ENCODE measurements at regions not wholly inside any gene's neighbourhood (a gene's known extent, or its start where the extent isn't known, plus 50 kb on each side); places are given as distances from the start of the nearest gene placed in this dataset.

DNA sequence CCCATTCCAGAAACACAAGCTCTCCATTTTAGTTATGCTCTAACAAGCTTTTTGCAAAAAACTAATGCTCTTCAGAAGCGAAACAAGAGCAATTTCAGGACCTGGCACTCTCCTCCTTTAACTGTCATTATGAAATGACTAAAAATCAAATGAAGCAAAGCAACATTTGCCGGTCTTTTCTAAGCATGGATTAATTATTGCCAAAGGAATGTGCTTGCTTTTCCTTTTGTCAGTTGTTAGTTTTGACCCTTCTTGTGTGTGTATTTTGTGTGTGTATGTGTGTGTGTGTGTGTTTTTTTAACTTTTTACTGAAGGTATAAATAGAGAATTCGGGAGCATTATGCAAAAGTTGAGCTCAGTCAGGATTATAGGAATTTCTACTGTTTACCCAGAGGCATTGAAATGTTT, 509.1 kb downstream of the TUSC7 start:
- H3K4me1 Mint-ChIP-seq (ENCODE audit: low read depth), result no peaks in the 10 kb centered on the region
- no peaks in the 10 kb centered on the region for H3K27me3 Mint-ChIP-seq
- intact Hi-C loops (cut with DNase I, micrococcal nuclease), result no loop called here
- Histone ChIP-seq H3K36me3 (ENCODE audit: insufficient read depth, low read length) (no peaks in the 10 kb centered on the region), H3K9me3 (ENCODE audit: control insufficient read depth in 1 of 2, insufficient read depth in 1 of 2, low read length in 2 of 2) (no peaks in the 10 kb centered on the region), H3K27me3 (ENCODE audit: control insufficient read depth in 1 of 2, insufficient read depth in 2 of 2, low read length in 2 of 2) (no peaks in the 10 kb centered on the region), H3K27ac (ENCODE audit: low read depth in 1 of 2, low read length in 2 of 2) (no peak overlapping the region), H3K4me1 (ENCODE audit: insufficient read depth, low read length) (no peaks in the 10 kb centered on the region), H3K4me3 (ENCODE audit: low read length) (no peak overlapping the region)
- POLR2A ChIA-PET, result no interaction called here
- TF ChIP-seq, protein P1, sequence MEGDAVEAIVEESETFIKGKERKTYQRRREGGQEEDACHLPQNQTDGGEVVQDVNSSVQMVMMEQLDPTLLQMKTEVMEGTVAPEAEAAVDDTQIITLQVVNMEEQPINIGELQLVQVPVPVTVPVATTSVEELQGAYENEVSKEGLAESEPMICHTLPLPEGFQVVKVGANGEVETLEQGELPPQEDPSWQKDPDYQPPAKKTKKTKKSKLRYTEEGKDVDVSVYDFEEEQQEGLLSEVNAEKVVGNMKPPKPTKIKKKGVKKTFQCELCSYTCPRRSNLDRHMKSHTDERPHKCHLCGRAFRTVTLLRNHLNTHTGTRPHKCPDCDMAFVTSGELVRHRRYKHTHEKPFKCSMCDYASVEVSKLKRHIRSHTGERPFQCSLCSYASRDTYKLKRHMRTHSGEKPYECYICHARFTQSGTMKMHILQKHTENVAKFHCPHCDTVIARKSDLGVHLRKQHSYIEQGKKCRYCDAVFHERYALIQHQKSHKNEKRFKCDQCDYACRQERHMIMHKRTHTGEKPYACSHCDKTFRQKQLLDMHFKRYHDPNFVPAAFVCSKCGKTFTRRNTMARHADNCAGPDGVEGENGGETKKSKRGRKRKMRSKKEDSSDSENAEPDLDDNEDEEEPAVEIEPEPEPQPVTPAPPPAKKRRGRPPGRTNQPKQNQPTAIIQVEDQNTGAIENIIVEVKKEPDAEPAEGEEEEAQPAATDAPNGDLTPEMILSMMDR (IDR thresholded peaks at IDR 0.05), result no peak
- ATAC-seq (ENCODE audit: poor library complexity), result no peak
- H3K9me3 Mint-ChIP-seq, result peaks cover 8% of the 10 kb centered on the region
- no peaks in the 10 kb centered on the region for H3K36me3 Mint-ChIP-seq (ENCODE audit: low read depth)
- no peak for DNase-seq
- H3K27ac Mint-ChIP-seq, result no peak overlapping the region
- H3K4me3 Mint-ChIP-seq, result no peak overlapping the region
- CTCF ChIA-PET, result no interaction called here

DNA sequence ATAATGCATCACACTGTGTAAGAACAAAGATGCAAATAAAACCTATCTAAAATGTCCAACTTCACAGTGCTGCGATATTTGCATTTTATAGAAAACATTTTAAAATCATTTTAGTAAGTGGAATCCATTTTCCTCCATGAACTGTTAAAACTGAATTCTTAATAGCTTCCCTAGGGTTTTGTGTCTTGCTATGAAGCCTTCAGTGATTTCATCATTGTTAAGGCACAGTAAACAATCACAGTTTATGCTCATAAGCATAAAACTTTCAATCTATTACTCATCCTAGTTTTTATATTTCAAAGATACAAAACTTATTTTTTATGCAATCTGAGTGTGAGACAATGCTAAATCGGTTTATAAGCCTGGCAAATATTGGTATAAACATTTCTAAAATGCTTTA, 509.7 kb downstream of the TUSC7 start:
- POLR2A ChIA-PET, result no interaction called here
- H3K27me3 Mint-ChIP-seq, result no peaks in the 10 kb centered on the region
- CTCF ChIA-PET, result no interaction called here
- TF ChIP-seq, protein P1 (IDR thresholded peaks at IDR 0.05), result no peak
- Histone ChIP-seq H3K27me3 (ENCODE audit: control insufficient read depth in 1 of 2, insufficient read depth in 2 of 2, low read length in 2 of 2) (no peaks in the 10 kb centered on the region), H3K4me1 (ENCODE audit: insufficient read depth, low read length) (no peaks in the 10 kb centered on the region), H3K9me3 (ENCODE audit: control insufficient read depth in 1 of 2, insufficient read depth in 1 of 2, low read length in 2 of 2) (no peaks in the 10 kb centered on the region), H3K4me3 (ENCODE audit: low read length) (no peak overlapping the region), H3K27ac (ENCODE audit: low read depth in 1 of 2, low read length in 2 of 2) (no peak overlapping the region), H3K36me3 (ENCODE audit: insufficient read depth, low read length) (no peaks in the 10 kb centered on the region)
- no peak for DNase-seq
- H3K9me3 Mint-ChIP-seq, result peaks cover 9% of the 10 kb centered on the region
- H3K27ac Mint-ChIP-seq, result no peak overlapping the region
- ATAC-seq (ENCODE audit: poor library complexity), result no peak
- no peaks in the 10 kb centered on the region for H3K36me3 Mint-ChIP-seq (ENCODE audit: low read depth)
- no peaks in the 10 kb centered on the region for H3K4me1 Mint-ChIP-seq (ENCODE audit: low read depth)
- no peak overlapping the region for H3K4me3 Mint-ChIP-seq
- intact Hi-C loops (cut with DNase I, micrococcal nuclease), result no loop called here

DNA sequence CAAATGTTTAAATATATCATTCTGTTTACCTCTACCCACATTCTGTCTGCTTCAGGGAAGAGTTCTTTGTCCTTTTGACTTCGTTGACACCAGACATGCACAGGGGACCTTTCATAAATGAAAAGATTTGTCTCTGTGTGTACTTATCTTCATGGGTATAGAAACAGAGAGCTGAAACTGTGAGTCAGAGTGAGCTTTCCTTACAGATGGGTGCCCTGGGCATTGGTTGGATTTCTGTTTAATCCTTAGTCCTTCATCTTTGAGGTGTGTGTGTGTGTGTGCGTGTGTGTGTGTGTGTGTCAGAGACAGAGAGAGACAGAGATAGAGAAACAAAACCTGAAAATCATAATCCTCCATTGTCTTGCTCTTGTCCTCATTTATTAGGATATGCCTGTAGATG, 517.4 kb downstream of the TUSC7 start:
- H3K27me3 ChIP-seq (ENCODE audit: control insufficient read depth in 1 of 2, insufficient read depth in 2 of 2, low read length in 2 of 2), result no peaks in the 10 kb centered on the region
- H3K4me3 Mint-ChIP-seq, result no peak overlapping the region

More for the DNA sequence above, 517.4 kb downstream of the TUSC7 start:
- ATAC-seq (ENCODE audit: poor library complexity) (no peak), DNase-seq (no peak)
- Histone ChIP-seq H3K4me3 (ENCODE audit: low read length) (no peak overlapping the region), H3K9me3 (ENCODE audit: control insufficient read depth in 1 of 2, insufficient read depth in 1 of 2, low read length in 2 of 2) (peaks cover 0 to 4% of the 10 kb centered on the region in 2 experiments), H3K36me3 (ENCODE audit: insufficient read depth, low read length) (no peaks in the 10 kb centered on the region), H3K27ac (ENCODE audit: low read depth in 1 of 2, low read length in 2 of 2) (no peak overlapping the region), H3K4me1 (ENCODE audit: insufficient read depth, low read length) (no peaks in the 10 kb centered on the region)
- ChIA-PET CTCF (no interaction called here), POLR2A (no interaction called here)
- Mint-ChIP-seq H3K27me3 (no peaks in the 10 kb centered on the region), H3K36me3 (ENCODE audit: low read depth) (no peaks in the 10 kb centered on the region), H3K9me3 (peaks cover 4% of the 10 kb centered on the region), H3K4me1 (ENCODE audit: low read depth) (no peaks in the 10 kb centered on the region), H3K27ac (no peak overlapping the region)
- intact Hi-C loops (cut with DNase I, micrococcal nuclease), result no loop called here
- TF ChIP-seq, protein P1 (IDR thresholded peaks at IDR 0.05), result no peak

All from CD4-positive, alpha-beta T cell (primary cell).